ENCODE measurements at regions not wholly inside any gene's neighbourhood (a gene's known extent, or its start where the extent isn't known, plus 50 kb on each side); places are given as distances from the start of the nearest gene placed in this dataset.

- DNase-seq (ENCODE audit: low spot score), result peak; percentile 42
These were observed 802.6 kb upstream of the ALCAM start for GRCh38 chr3:104564045-104564643.

- no peak for DNase-seq (ENCODE audit: low spot score)
These were observed 800.7 kb upstream of the ALCAM start for GRCh38 chr3:104566054-104566453.

GRCh38 chr3:104575634-104576033, 791.1 kb upstream of the ALCAM start:
- no peak for DNase-seq (ENCODE audit: low spot score)

GRCh38 chr3:104578558-104578957, 788.2 kb upstream of the ALCAM start:
- DNase-seq (ENCODE audit: low spot score), result no peak

- no peak for DNase-seq (ENCODE audit: low spot score)
These were observed 784.6 kb upstream of the ALCAM start for GRCh38 chr3:104582092-104582491.

- DNase-seq (ENCODE audit: low spot score), result no peak
These were observed 782.0 kb upstream of the ALCAM start for GRCh38 chr3:104584682-104585081.

GRCh38 chr3:104586344-104586743, 780.4 kb upstream of the ALCAM start:
- no peak for DNase-seq (ENCODE audit: low spot score)

GRCh38 chr3:104588442-104588841, 778.3 kb upstream of the ALCAM start:
- no peak for DNase-seq (ENCODE audit: low spot score)

GRCh38 chr3:104591776-104592175, 774.9 kb upstream of the ALCAM start:
- DNase-seq (ENCODE audit: low spot score), result no peak

- no peak for DNase-seq (ENCODE audit: low spot score)
These were observed 772.2 kb upstream of the ALCAM start for GRCh38 chr3:104594491-104594890.

- no peak for DNase-seq (ENCODE audit: low spot score)
These were observed 770.7 kb upstream of the ALCAM start for GRCh38 chr3:104596054-104596453.

- peak; percentile 26 for DNase-seq (ENCODE audit: low spot score)
These were observed 770.2 kb upstream of the ALCAM start for GRCh38 chr3:104596551-104596950.

- no peak for DNase-seq (ENCODE audit: low spot score)
These were observed 767.7 kb upstream of the ALCAM start for GRCh38 chr3:104598848-104599511.

GRCh38 chr3:104604326-104605010, 762.2 kb upstream of the ALCAM start:
- peak; percentile 64 for DNase-seq (ENCODE audit: low spot score)

GRCh38 chr3:104606812-104607211, 759.9 kb upstream of the ALCAM start:
- no peak for DNase-seq (ENCODE audit: low spot score)

- DNase-seq (ENCODE audit: low spot score), result no peak
These were observed 755.7 kb upstream of the ALCAM start for GRCh38 chr3:104610730-104611652.

- no peak for DNase-seq (ENCODE audit: low spot score)
These were observed 754.5 kb upstream of the ALCAM start for GRCh38 chr3:104612218-104612617.

- no peak for DNase-seq (ENCODE audit: low spot score)
These were observed 752.1 kb upstream of the ALCAM start for GRCh38 chr3:104614564-104614963.

- peak; percentile 60 for DNase-seq (ENCODE audit: low spot score)
These were observed 738.4 kb upstream of the ALCAM start for GRCh38 chr3:104628185-104628789.

- DNase-seq (ENCODE audit: low spot score), result peak; percentile 73
These were observed 737.7 kb upstream of the ALCAM start for GRCh38 chr3:104629038-104629437.

- DNase-seq (ENCODE audit: low spot score), result no peak
These were observed 735.5 kb upstream of the ALCAM start for GRCh38 chr3:104631254-104631653.

- DNase-seq (ENCODE audit: low spot score), result no peak
These were observed 734.2 kb upstream of the ALCAM start for GRCh38 chr3:104632521-104632920.
